ENCODE measurements at regions not wholly inside any gene's neighbourhood (a gene's known extent, or its start where the extent isn't known, plus 50 kb on each side); places are given as distances from the start of the nearest gene placed in this dataset.

DNA sequence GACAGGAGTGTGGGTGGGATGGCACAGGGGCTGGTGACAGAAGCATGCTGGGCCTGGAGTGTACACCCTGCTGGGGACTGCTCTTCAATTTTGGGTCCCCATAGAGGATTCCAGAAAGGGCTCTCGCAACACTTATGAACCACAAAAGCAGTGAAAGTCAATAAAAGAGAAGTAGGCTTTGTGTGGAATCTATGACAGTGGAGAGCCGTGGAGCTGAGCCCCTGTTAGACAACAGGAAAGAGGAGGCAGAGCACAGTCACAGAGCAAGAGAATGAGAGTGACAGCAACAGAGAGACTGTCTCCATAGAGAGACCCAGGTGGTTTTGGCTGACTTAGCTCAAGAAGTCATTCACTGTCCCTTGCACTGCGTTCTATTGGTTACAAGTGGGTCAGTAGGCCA is 135.1 kb upstream of the ATP6AP2 start:
- ChIA-PET POLR2A (no interaction called here), CTCF (no interaction called here)
- no peaks in the 10 kb centered on the region for H3K27me3 ChIP-seq (ENCODE audit: control insufficient read depth, insufficient read depth, low read length)
- no peak for TF ChIP-seq CTCF (IDR thresholded peaks at IDR 0.05; ENCODE audit: insufficient read depth, low read depth, low read length)
- no peak overlapping the region for H3K4me3 ChIP-seq (ENCODE audit: low read depth, low read length)
- no peak for DNase-seq (ENCODE audit: low read depth)
- H3K36me3 ChIP-seq (ENCODE audit: control insufficient read depth, insufficient read depth, low read length): no peaks in the 10 kb centered on the region

- H3K4me3 ChIP-seq (ENCODE audit: low read depth, low read length): no peak overlapping the region
- H3K36me3 ChIP-seq (ENCODE audit: control insufficient read depth, insufficient read depth, low read length): no peaks in the 10 kb centered on the region
- CTCF ChIA-PET: no interaction called here
- H3K27me3 ChIP-seq (ENCODE audit: control insufficient read depth, insufficient read depth, low read length): no peaks in the 10 kb centered on the region
- no peak for DNase-seq (ENCODE audit: low read depth)
- POLR2A ChIA-PET: no interaction called here
- TF ChIP-seq CTCF (IDR thresholded peaks at IDR 0.05; ENCODE audit: insufficient read depth, low read depth, low read length): no peak
These were observed 135.8 kb upstream of the ATP6AP2 start for GRCh38 chrX:40444798-40445496.

DNA sequence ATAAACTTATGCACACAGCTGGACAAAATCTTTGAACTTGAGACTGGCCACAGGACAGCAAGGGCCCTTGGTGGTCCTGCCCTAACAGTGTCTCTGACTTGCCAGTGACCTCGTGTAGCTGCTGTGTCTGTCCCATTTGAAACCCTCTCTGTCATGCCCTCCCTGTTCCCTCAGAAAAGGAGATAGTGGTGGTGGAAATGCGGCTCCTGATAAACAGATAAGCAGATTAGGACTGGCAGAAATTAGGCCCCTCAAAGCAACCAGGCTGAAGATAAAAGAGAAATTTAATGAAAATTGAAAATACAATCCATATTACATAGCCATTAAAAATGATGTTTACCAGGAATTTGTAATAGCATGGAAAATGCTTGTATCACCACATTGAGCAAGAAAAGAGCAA is 136.6 kb upstream of the ATP6AP2 start:
- no peak overlapping the region for H3K4me3 ChIP-seq (ENCODE audit: low read depth, low read length)
- ChIA-PET POLR2A (no interaction called here), CTCF (no interaction called here)
- no peak for TF ChIP-seq CTCF (IDR thresholded peaks at IDR 0.05; ENCODE audit: insufficient read depth, low read depth, low read length)
- H3K27me3 ChIP-seq (ENCODE audit: control insufficient read depth, insufficient read depth, low read length): no peaks in the 10 kb centered on the region
- H3K36me3 ChIP-seq (ENCODE audit: control insufficient read depth, insufficient read depth, low read length): no peaks in the 10 kb centered on the region
- no peak for DNase-seq (ENCODE audit: low read depth)

GRCh38 chrX:40440866-40441265 is 139.9 kb upstream of the ATP6AP2 start:
- TF ChIP-seq CTCF (IDR thresholded peaks at IDR 0.05; ENCODE audit: insufficient read depth, low read depth, low read length): no peak
- Histone ChIP-seq H3K27me3 (ENCODE audit: control insufficient read depth, insufficient read depth, low read length) (no peaks in the 10 kb centered on the region), H3K4me3 (ENCODE audit: low read depth, low read length) (no peak overlapping the region), H3K36me3 (ENCODE audit: control insufficient read depth, insufficient read depth, low read length) (no peaks in the 10 kb centered on the region)
- POLR2A ChIA-PET: no interaction called here
- DNase-seq (ENCODE audit: low read depth): no peak
- CTCF ChIA-PET: interaction anchor here (0.8 kb wide), 1 partner anchor 9 kb away, joined by 3 read pairs; no protein-coding TSS in a partner anchor

DNA sequence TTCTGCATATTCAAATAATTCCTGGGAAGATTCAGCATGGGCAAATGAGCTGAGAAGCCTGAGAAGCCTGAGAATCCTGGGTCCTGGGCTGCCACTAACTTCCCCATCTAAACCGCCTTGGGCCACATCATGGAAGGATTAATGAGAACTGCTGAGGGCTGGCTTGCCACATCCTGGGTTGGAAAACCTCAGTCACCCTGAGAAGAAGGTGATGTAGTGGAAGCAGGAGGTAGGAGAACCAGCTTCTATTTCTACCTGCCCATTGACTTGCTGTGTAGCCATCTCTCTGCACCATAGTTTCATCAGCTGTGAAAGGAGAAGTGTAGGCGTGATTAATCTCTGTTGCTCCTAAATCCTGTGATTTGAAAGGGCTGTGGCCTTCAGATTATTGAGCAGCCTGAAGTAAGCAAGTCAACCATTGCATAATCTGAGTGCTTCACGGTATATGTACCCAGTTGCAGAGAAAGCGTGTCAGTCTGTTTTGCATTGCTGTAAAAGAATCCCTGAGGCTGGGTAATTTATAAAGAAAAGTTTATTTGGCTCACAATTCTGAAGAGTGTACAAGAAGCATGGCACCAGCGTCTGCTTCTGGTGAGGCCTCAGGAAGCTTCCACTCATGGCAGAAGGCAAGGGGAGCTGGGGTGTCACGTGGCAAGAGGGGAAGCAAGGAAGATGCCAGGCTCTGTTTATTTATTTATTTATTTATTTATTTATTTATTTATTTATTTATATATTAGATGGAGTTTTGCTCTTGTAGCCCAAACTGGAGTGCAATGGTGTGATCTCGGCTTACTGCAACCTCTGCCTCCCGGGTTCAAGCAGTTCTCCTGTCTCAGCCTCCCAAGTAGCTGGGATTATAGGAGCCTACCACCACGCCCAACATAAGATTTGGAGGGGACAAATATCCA is 140.9 kb upstream of the ATP6AP2 start:
- Histone ChIP-seq H3K27me3 (ENCODE audit: control insufficient read depth, insufficient read depth, low read length) (no peaks in the 10 kb centered on the region), H3K36me3 (ENCODE audit: control insufficient read depth, insufficient read depth, low read length) (no peaks in the 10 kb centered on the region), H3K4me3 (ENCODE audit: low read depth, low read length) (no peak overlapping the region)
- TF ChIP-seq CTCF (IDR thresholded peaks at IDR 0.05; ENCODE audit: insufficient read depth, low read depth, low read length): no peak
- CTCF ChIA-PET: no interaction called here
- POLR2A ChIA-PET: no interaction called here
- DNase-seq (ENCODE audit: low read depth): no peak

Data from BJ (cell line).